Putamen (tissue), 1 donor: ENCODE measurements at regions not wholly inside any gene's neighbourhood (a gene's known extent, or its start where the extent isn't known, plus 50 kb on each side); places are given as distances from the start of the nearest gene placed in this dataset.

Source experiments
- DNase-seq: peaks from one replicate; pipeline ENCODE4 v3.0.0-alpha.2; 2016; ENCODE audit warnings: low spot score

- DNase-seq, result no peak
Measured at GRCh38 chr5:8641786-8642505, 773.0 kb downstream of the MTRR start.

DNA sequence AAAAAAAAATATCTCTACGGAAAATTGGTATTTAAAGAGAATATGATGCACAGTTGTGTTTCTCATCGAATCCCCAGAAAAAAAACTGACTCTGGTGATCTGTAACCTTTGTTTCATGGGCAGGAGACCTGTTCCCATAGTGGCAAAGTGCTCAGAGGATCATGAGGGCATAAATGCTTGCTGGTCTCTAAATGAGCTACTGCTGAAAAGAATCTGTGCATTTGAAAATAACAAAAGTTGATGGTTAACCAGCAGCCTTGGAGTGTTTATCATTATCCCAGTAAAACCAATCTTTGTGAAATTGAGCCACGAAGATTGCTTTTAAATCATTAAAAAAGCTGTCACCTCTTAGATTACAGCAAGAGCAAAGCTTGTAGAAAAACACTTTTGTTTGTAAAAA lies 775.4 kb downstream of the MTRR start:
- DNase-seq, result no peak

DNA sequence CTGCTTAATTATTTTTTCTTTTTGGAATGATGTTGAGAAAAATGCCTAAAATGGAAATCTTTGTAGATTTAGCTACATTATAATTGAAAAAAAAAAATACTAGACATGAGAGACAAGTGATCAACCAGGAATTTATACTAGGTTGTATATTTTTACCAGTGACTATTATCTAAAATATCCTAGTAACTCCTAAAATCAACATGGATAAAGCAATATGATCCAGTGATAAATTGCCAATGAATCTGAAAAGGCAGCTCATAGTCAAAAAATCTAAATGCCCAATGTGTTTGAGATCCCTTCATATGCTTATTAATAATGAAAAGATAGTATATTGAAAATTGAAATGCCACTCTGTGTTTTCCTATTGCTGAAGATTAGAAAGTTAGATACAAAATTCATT lies 778.2 kb downstream of the MTRR start:
- DNase-seq, result no peak

- no peak for DNase-seq
Measured at GRCh38 chr5:8650186-8650585, 781.2 kb downstream of the MTRR start.

- DNase-seq, result no peak
Measured at GRCh38 chr5:8660133-8660893, 791.4 kb downstream of the MTRR start.

DNA sequence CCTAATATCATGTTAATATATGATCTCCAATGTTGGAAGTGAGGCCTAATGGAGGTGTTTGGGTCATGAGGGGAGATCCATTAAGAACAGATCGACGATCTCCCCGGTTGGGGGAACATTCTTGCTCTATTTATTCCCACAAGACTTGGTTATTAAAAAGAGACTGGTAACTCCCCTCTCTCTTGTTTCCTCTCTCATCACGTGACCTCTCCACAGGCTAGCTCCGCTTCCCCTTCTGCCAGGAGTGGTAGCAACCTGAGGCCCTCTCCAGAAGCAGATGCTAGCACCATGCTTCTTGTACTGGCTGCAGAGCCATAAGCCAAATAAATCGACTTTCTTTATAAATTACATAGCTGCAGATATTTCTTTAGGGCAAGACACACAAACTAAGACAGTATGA lies 794.4 kb downstream of the MTRR start:
- DNase-seq, result no peak

- DNase-seq, result no peak
Measured at GRCh38 chr5:8675182-8675581, 806.2 kb downstream of the MTRR start.

- DNase-seq, result no peak
Measured at GRCh38 chr5:8676695-8677094, 807.7 kb downstream of the MTRR start.

DNA sequence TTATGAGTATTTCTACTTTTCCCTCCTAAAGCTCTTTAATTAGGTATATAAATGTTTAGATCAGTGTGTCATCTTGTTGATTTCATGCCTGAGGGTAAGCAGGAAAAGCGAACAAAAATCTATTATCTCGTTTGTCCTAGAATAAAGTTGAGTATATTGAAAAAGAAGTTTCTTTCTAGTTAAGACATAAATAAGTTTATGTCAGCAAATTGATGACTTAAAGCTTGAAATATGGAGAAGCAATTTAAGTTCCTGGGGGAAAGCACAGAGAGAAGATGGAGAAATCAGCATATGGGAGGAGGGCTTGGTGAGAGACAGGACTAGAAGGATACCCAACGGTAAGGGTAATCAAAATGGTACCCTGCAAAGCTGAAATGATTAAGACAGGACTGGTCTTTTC lies 813.4 kb downstream of the MTRR start:
- DNase-seq, result no peak

DNA sequence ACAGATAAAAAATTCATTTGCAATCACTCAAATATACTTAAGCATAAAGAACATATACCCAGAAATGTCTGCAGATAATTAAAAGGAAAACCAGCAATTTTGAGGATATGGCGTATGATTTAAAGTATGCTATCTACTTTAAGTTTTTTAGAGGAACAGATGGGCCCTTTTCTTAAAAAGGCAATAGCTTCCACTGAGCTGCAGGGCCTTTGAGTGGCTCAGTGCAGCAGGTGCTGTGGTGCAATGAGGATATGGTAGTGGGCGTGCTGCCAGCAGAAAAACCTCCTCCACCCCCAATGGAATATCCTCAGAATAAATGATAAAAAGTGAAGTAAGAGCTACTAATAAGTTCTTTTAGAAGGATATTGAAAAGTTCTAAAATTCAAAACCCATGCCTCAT lies 814.5 kb downstream of the MTRR start:
- DNase-seq, result no peak

GRCh38 chr5:8685704-8686103 lies 816.8 kb downstream of the MTRR start:
- DNase-seq, result peak; percentile 16

DNA sequence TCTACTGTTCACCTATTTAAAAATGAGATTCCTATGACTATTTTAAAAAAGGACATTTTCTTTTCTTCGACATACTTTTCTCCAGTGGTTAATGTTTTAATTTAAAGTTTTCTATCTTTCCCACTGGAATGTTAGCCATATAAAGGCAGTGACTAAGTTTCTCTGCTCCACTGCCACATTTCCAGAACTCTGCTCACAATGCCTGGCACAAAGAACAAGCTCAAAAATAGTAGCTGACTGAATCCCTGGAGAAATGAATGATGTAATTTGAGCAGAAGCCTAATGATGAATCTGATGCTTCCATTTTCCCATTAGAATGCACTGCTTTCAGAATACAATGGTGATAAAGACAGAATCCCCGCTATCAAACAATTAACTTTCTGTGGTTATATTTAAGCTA lies 817.8 kb downstream of the MTRR start:
- DNase-seq, result peak; percentile 45

DNA sequence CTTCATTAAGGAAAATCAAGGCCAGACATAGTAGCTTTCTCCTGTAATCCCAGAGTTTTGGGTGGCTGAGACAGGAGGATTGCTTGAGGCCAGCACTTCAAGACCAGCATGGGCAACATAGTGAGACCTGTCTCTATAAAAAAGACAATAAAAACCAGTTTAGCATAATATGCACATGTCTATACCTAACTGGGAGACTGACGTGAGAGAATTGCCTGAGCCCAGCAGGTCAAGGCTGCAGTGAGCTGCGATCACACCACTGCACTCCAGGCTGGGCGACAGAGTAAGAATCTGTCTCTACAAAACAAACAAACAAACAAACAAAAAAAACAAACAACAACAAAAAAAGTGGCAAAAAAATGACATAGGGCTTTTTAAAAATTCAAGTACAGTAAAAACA lies 820.8 kb downstream of the MTRR start:
- DNase-seq, result no peak

DNA sequence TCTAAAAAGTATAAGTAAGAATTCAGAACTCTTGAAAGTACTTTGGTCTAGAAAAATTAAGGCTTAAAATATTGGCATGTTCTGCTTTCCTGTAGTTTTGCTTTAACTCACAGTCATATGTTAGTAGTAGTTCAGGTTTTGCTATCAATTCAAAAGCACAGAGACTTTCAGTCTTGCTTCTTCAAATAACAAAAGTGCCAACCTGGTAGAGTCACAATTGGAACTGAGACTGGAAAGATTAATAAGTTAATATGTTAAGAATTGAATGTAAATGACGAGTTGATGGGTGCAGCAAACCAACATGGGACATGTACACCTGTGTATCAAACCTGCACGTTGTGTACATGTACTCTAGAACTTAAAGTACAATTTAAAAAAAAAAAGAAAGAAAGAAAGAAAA lies 822.3 kb downstream of the MTRR start:
- no peak for DNase-seq

- no peak for DNase-seq
Measured at GRCh38 chr5:8693341-8693844, 824.4 kb downstream of the MTRR start.

DNA sequence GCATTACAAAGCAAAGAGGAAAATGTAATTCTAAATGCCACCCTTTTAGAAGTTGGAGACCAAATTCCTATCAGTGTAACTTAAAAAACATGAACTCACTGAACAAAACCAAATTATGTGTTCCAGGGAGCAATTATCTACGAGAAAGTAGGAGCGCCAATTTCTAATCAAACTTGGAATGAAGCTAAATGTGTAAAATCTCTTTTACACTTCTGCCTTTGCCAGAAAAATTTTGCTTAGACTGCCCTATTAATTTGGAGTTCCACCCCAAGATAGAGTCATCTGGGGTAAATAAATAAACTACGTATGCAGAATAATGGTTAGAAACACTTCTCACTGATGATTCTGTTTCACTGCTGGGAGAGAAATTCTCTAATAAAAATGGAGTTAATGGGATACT lies 825.6 kb downstream of the MTRR start:
- DNase-seq, result no peak

DNA sequence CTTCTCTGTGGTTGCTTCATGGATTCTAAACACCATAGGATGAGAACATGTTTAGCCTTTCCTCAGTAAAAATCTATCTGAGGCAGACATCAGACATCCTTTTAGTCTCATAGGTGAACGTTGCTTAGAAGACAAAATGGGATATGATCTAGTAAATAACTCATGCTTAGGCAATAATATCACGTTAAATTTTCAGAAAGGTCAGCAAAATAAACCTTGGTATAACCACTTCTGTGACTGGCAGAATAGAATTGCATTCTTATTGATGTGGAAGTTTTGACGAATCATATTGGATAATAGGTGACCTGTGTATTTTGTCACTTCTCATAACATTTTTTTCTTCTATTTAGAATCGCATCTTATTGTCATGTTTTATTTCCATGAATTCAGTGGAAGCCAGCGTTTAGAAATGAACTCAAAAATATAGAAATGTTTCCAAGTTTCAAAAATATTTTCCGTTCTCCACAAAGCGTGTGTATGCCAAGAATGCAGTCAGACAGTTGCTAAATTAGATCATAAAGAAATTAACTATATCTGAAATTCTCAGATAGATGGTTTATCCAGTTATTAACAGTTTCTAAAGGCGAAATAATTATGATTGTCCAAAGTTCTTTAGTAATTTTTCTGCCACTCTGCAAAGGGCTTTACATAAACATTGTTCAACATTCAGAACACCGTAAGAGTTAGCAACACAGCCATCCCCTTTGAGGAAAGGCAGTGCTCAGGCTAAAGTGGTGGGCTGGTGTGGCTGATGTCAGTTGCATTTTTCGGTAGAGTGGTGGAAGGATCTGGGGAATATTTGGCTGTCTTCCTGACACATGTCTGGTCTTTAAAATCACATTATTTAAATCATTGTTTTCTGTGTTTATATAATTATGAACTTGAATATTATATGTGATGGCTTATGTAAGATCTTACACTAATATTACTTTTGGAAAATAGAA lies 827.2 kb downstream of the MTRR start:
- no peak for DNase-seq

- no peak for DNase-seq
Measured at GRCh38 chr5:8700222-8700621, 831.3 kb downstream of the MTRR start.

DNA sequence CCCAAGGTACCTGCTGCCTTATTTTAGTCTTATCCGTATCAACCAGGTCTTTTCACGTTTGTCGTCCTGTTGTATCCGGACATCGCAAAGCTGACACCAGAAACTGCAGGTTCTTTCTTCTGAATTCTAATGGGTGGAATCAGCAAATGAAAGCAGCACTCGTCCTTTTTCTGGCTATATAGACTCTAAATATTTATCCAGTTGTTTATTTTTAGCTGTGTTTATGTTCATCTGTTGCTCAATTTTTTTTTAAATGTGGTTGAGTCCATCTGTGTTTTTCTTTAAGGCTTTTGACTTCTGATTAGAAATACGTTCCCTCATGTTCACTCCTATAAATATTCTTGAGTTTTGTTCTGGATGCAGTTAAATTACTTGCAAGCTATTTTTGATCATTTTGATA lies 831.7 kb downstream of the MTRR start:
- DNase-seq, result no peak

DNA sequence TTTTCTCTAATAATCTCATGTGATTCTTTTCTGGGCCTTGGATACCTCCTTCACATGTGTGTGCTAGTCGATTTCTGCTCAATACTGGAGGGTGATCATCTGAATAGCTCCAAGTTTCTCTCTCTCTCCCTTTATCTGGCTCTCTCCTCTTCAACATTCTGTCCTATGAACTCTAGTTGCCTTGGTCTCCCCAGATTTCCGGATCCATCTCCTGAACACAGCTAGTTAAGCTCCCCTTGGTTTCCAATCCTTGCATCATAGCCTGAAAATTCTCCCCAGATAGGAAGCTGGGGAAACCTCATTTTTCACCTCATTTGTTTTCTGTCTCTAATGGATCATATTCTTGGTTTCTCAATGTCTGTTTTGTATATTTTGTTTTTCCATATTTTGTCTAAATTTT lies 832.3 kb downstream of the MTRR start:
- DNase-seq, result no peak

GRCh38 chr5:8710426-8710930 lies 835.4 kb downstream of the SEMA5A start:
- no peak for DNase-seq

DNA sequence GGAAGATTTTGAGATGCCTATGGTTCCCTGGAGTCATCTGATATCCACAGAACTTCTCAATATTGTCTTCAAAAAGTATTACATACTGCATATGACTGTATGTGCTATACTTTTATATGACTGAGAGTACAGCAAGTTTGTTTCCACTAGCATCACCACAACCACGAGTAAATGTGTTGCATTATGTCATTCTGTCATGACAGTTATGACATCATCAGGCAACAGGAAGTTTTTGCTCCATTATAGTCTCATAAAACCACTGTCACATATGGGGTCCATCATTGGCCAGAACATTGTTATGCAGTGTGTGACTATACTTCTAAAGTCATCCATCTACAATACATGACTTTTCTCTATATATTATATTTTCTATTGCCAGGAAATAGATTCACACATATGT lies 831.7 kb downstream of the SEMA5A start:
- no peak for DNase-seq
